ENCODE measurements at regions not wholly inside any gene's neighbourhood (a gene's known extent, or its start where the extent isn't known, plus 50 kb on each side); places are given as distances from the start of the nearest gene placed in this dataset.

DNA sequence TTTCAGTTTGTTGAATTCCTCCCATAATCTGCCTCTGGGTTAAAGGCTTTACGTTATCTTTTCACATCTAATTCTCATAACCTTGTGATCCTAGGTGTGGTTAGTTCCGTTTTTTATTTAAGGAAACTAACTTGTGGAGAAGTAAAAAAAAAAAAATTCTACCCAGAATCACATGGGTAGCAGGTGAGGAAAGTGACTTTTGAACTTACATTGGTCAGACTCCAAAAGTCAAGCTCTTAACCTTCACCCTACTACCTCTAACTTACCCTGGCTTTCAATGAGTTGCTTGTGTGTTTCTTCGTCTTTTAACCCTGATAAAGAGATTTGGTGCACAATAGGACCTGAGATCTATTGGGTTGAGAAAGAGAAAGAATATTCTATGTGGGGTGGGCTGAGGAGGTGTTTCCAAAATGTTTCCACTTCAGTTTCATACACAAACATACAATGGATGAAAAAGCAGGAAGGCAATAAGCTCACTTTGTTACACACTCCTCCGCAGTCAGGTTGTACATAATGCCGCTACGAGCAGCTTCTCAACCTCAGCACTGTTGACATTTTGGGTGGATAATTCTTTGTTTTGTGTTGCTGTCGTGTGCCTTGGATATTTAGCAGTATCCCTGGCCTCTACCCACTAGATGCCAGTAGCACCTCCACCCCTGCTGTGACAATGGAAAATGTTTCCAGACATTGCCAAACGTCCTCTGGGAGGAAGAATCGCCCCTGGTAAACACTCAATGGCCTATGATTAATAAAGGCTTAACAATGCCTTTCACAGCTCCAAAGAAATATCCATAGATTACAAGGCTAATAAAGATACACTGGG lies 193.0 kb upstream of the ZNF217 start:
- H3K27ac Mint-ChIP-seq: peak overlapping the region; percentile 24
- H3K4me3 Mint-ChIP-seq: no peak overlapping the region
- no peaks in the 10 kb centered on the region for H3K9me3 Mint-ChIP-seq
- no peaks in the 10 kb centered on the region for H4K20me1 ChIP-seq (ENCODE audit: low read depth)
- peaks cover 26% of the 10 kb centered on the region for H3K4me1 Mint-ChIP-seq
- H3K27ac ChIP-seq: no peak overlapping the region
- no peaks in the 10 kb centered on the region for H3F3A ChIP-seq (ENCODE audit: low read depth)
- H3K9me3 ChIP-seq (ENCODE audit: low read depth): no peaks in the 10 kb centered on the region
- H3K36me3 Mint-ChIP-seq: no peaks in the 10 kb centered on the region
- H2AFZ ChIP-seq (replicated peaks): peak overlapping the region; percentile 67
- no peak for DNase-seq (ENCODE audit: low spot score)
- H3K4me3 ChIP-seq: no peak overlapping the region
- H3K27me3 Mint-ChIP-seq (ENCODE audit: insufficient read depth, low read depth): peaks cover 5% of the 10 kb centered on the region
- H3K27me3 ChIP-seq: no peaks in the 10 kb centered on the region
- no peak overlapping the region for H3K9ac ChIP-seq
- no peaks in the 10 kb centered on the region for H3K36me3 ChIP-seq
- no peaks in the 10 kb centered on the region for H3K79me2 ChIP-seq (ENCODE audit: low read depth)
- TF ChIP-seq, protein P1, sequence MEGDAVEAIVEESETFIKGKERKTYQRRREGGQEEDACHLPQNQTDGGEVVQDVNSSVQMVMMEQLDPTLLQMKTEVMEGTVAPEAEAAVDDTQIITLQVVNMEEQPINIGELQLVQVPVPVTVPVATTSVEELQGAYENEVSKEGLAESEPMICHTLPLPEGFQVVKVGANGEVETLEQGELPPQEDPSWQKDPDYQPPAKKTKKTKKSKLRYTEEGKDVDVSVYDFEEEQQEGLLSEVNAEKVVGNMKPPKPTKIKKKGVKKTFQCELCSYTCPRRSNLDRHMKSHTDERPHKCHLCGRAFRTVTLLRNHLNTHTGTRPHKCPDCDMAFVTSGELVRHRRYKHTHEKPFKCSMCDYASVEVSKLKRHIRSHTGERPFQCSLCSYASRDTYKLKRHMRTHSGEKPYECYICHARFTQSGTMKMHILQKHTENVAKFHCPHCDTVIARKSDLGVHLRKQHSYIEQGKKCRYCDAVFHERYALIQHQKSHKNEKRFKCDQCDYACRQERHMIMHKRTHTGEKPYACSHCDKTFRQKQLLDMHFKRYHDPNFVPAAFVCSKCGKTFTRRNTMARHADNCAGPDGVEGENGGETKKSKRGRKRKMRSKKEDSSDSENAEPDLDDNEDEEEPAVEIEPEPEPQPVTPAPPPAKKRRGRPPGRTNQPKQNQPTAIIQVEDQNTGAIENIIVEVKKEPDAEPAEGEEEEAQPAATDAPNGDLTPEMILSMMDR (IDR thresholded peaks at IDR 0.05): no peak
- TF ChIP-seq EZH2phosphoT487 (IDR thresholded peaks at IDR 0.05): no peak
- TF ChIP-seq EZH2 (IDR thresholded peaks at IDR 0.05): no peak
- H3K4me1 ChIP-seq: peaks cover 27% of the 10 kb centered on the region
- H3K4me2 ChIP-seq: no peak overlapping the region

DNA sequence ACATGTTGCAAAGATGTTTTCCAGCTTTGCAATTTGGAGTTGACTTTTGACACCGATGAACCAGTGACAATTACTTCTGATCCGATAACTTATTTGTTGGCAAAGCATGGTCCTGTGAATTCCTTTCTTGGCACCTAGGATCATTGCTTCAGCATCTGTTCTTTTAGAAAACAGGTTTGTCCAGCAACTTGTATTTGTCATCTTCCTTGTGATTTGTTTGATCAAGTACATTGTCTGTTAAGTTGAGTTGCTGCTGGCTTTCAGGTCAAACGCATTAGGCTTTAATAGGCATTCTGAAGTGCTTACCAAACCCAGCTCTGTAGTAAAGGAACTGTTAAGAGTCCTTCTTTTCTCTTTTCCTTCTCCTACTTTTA lies 192.4 kb upstream of the ZNF217 start:
- peaks cover 27% of the 10 kb centered on the region for H3K4me1 ChIP-seq
- no peaks in the 10 kb centered on the region for H3K9me3 Mint-ChIP-seq
- peaks cover 24% of the 10 kb centered on the region for H3K4me1 Mint-ChIP-seq
- DNase-seq (ENCODE audit: low spot score): no peak
- no peak for TF ChIP-seq EZH2phosphoT487 (IDR thresholded peaks at IDR 0.05)
- TF ChIP-seq, protein P1 (IDR thresholded peaks at IDR 0.05): no peak
- TF ChIP-seq EZH2 (IDR thresholded peaks at IDR 0.05): no peak
- H3K79me2 ChIP-seq (ENCODE audit: low read depth): no peaks in the 10 kb centered on the region
- no peaks in the 10 kb centered on the region for H3F3A ChIP-seq (ENCODE audit: low read depth)
- H3K27ac ChIP-seq: no peak overlapping the region
- H4K20me1 ChIP-seq (ENCODE audit: low read depth): no peaks in the 10 kb centered on the region
- H3K27me3 ChIP-seq: no peaks in the 10 kb centered on the region
- H3K27me3 Mint-ChIP-seq (ENCODE audit: insufficient read depth, low read depth): peaks cover 4% of the 10 kb centered on the region
- H3K4me3 ChIP-seq: no peak overlapping the region
- H3K27ac Mint-ChIP-seq: no peak overlapping the region
- no peak overlapping the region for H3K4me3 Mint-ChIP-seq
- no peak overlapping the region for H2AFZ ChIP-seq (replicated peaks)
- no peaks in the 10 kb centered on the region for H3K36me3 ChIP-seq
- H3K9me3 ChIP-seq (ENCODE audit: low read depth): no peaks in the 10 kb centered on the region
- no peak overlapping the region for H3K4me2 ChIP-seq
- no peaks in the 10 kb centered on the region for H3K36me3 Mint-ChIP-seq
- no peak overlapping the region for H3K9ac ChIP-seq

DNA sequence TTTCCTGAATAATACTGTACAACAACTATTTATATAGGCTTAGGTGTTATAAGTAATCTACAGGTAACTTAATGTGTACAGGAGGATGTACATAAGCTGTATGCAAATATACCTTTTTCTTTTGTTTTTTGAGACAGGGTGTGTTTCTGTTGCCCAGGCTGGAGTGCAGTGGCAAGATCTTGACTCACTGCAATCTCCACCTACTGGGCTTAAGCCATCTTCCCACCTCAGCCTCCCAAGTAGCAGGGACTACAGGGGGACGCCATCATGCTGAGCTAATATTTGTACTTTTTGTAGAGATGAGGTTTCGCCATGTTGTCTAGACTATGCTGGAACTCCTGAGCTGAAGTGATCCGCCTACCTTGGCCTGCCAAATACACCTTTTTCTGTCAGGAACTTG lies 191.7 kb upstream of the ZNF217 start:
- H3K36me3 ChIP-seq: no peaks in the 10 kb centered on the region
- peak overlapping the region; percentile 57 for H3K27ac Mint-ChIP-seq
- no peak overlapping the region for H3K9ac ChIP-seq
- no peaks in the 10 kb centered on the region for H3F3A ChIP-seq (ENCODE audit: low read depth)
- no peaks in the 10 kb centered on the region for H3K27me3 ChIP-seq
- no peaks in the 10 kb centered on the region for H3K79me2 ChIP-seq (ENCODE audit: low read depth)
- H4K20me1 ChIP-seq (ENCODE audit: low read depth): no peaks in the 10 kb centered on the region
- no peaks in the 10 kb centered on the region for H3K9me3 Mint-ChIP-seq
- TF ChIP-seq, protein P1 (IDR thresholded peaks at IDR 0.05): no peak
- TF ChIP-seq EZH2phosphoT487 (IDR thresholded peaks at IDR 0.05) (no peak), EZH2 (IDR thresholded peaks at IDR 0.05) (no peak)
- no peak overlapping the region for H3K4me3 ChIP-seq
- no peaks in the 10 kb centered on the region for H3K9me3 ChIP-seq (ENCODE audit: low read depth)
- H3K36me3 Mint-ChIP-seq: no peaks in the 10 kb centered on the region
- H3K4me3 Mint-ChIP-seq: no peak overlapping the region
- H3K4me2 ChIP-seq: no peak overlapping the region
- H3K4me1 ChIP-seq: peaks cover 23% of the 10 kb centered on the region
- H3K27ac ChIP-seq: no peak overlapping the region
- peaks cover 17% of the 10 kb centered on the region for H3K4me1 Mint-ChIP-seq
- H2AFZ ChIP-seq (replicated peaks): no peak overlapping the region
- DNase-seq (ENCODE audit: low spot score): no peak
- peaks cover 4% of the 10 kb centered on the region for H3K27me3 Mint-ChIP-seq (ENCODE audit: insufficient read depth, low read depth)

Data from neural progenitor cell (in vitro differentiated cells).